ENCODE measurements at regions not wholly inside any gene's neighbourhood (a gene's known extent, or its start where the extent isn't known, plus 50 kb on each side); places are given as distances from the start of the nearest gene placed in this dataset.

GRCh38 chr5:51625224-51625968 is 242.1 kb downstream of the ISL1 start:
- no peak overlapping the region for H3K9ac ChIP-seq (ENCODE audit: low read length)
- H3K9me3 ChIP-seq (ENCODE audit: low read length), result no peaks in the 10 kb centered on the region
- H3K36me3 ChIP-seq (ENCODE audit: insufficient read depth, low read length), result no peaks in the 10 kb centered on the region
- H3K79me2 ChIP-seq (replicated peaks; ENCODE audit: insufficient read depth, low read length), result no peaks in the 10 kb centered on the region
- no peak overlapping the region for H3K4me3 ChIP-seq (ENCODE audit: low read length)
- TF ChIP-seq TAF1 (IDR thresholded peaks at IDR 0.05; ENCODE audit: low read depth) (no peak), REST (IDR thresholded peaks at IDR 0.05; ENCODE audit: borderline replicate concordance) (no peak), POLR2AphosphoS5 (IDR thresholded peaks at IDR 0.05) (no peak), SMC3 (conservative IDR thresholded peaks at IDR 0.05; ENCODE audit: poor library complexity) (no peak)
- no peaks in the 10 kb centered on the region for H3F3A ChIP-seq (ENCODE audit: insufficient read depth, low read length, poor library complexity, severe bottlenecking)
- no peak overlapping the region for H2AFZ ChIP-seq (ENCODE audit: low read depth, low read length)
- H4K20me1 ChIP-seq (ENCODE audit: insufficient read depth), result no peaks in the 10 kb centered on the region
- no peaks in the 10 kb centered on the region for H3K9me2 ChIP-seq (ENCODE audit: insufficient read depth, low read length)
- H3K27ac ChIP-seq (ENCODE audit: low read length), result no peak overlapping the region
- H3K4me2 ChIP-seq (ENCODE audit: low read length), result no peak overlapping the region
- no peaks in the 10 kb centered on the region for H3K27me3 ChIP-seq (ENCODE audit: insufficient read depth, low read depth, low read length)

GRCh38 chr5:51632027-51632426 is 248.8 kb downstream of the ISL1 start:
- no peaks in the 10 kb centered on the region for H4K20me1 ChIP-seq (ENCODE audit: insufficient read depth)
- no peaks in the 10 kb centered on the region for H3F3A ChIP-seq (ENCODE audit: insufficient read depth, low read length, poor library complexity, severe bottlenecking)
- no peaks in the 10 kb centered on the region for H3K36me3 ChIP-seq (ENCODE audit: insufficient read depth, low read length)
- no peaks in the 10 kb centered on the region for H3K27me3 ChIP-seq (ENCODE audit: insufficient read depth, low read depth, low read length)
- H3K9me2 ChIP-seq (ENCODE audit: insufficient read depth, low read length), result no peaks in the 10 kb centered on the region
- H3K27ac ChIP-seq (ENCODE audit: low read length), result no peak overlapping the region
- H3K4me3 ChIP-seq (ENCODE audit: low read length), result no peak overlapping the region
- TF ChIP-seq TAF1 (IDR thresholded peaks at IDR 0.05; ENCODE audit: low read depth) (no peak), EZH2 (IDR thresholded peaks at IDR 0.05; ENCODE audit: borderline replicate concordance, insufficient read depth, low read length, poor library complexity, severe bottlenecking) (no peak), EP300 (conservative IDR thresholded peaks at IDR 0.05; ENCODE audit: poor library complexity, severe bottlenecking) (no peak), MXI1 (conservative IDR thresholded peaks at IDR 0.05; ENCODE audit: poor library complexity, severe bottlenecking) (no peak), SMC3 (conservative IDR thresholded peaks at IDR 0.05; ENCODE audit: poor library complexity) (no peak), CTCF (IDR thresholded peaks at IDR 0.05; ENCODE audit: poor library complexity, severe bottlenecking) (no peak), REST (IDR thresholded peaks at IDR 0.05; ENCODE audit: borderline replicate concordance) (no peak), POLR2AphosphoS5 (IDR thresholded peaks at IDR 0.05) (no peak), RAD21 (conservative IDR thresholded peaks at IDR 0.05) (no peak)
- no peak overlapping the region for H3K9ac ChIP-seq (ENCODE audit: low read length)
- no peak overlapping the region for H3K4me2 ChIP-seq (ENCODE audit: low read length)
- H3K9me3 ChIP-seq (ENCODE audit: low read length), result no peaks in the 10 kb centered on the region
- no peaks in the 10 kb centered on the region for H3K79me2 ChIP-seq (replicated peaks; ENCODE audit: insufficient read depth, low read length)
- H2AFZ ChIP-seq (ENCODE audit: low read depth, low read length), result no peak overlapping the region

Data from neural cell (in vitro differentiated cells).